ENCODE measurements at regions not wholly inside any gene's neighbourhood (a gene's known extent, or its start where the extent isn't known, plus 50 kb on each side); places are given as distances from the start of the nearest gene placed in this dataset.

GRCh38 chr17:71033336-71033735, 864.0 kb downstream of the KCNJ2 start:
- no peak for DNase-seq
- Histone ChIP-seq H3K27ac (no peak overlapping the region), H3K9me2 (ENCODE audit: insufficient read depth) (no peaks in the 10 kb centered on the region), H3K4me2 (no peak overlapping the region), H4K20me1 (ENCODE audit: insufficient read depth) (no peaks in the 10 kb centered on the region), H2AFZ (no peak overlapping the region), H3K36me3 (ENCODE audit: low read depth) (no peaks in the 10 kb centered on the region), H3K9me3 (ENCODE audit: insufficient read depth, low read depth) (peaks cover 4% of the 10 kb centered on the region), H3K27me3 (ENCODE audit: insufficient read depth, low read depth) (no peaks in the 10 kb centered on the region), H3K4me3 (no peak overlapping the region), H3F3A (ENCODE audit: insufficient read depth, low read depth) (no peaks in the 10 kb centered on the region), H3K79me2 (ENCODE audit: low read depth) (no peaks in the 10 kb centered on the region), H3K4me1 (replicated peaks; ENCODE audit: insufficient read depth) (no peaks in the 10 kb centered on the region)
- BruUV-seq (replicated peaks) = no TSS peak
- POLR2A ChIA-PET (ENCODE audit: unreplicated experiment) = no interaction called here
- CTCF ChIA-PET = no interaction called here
- intact Hi-C loops (cut with micrococcal nuclease; ENCODE audit: unreplicated experiment) = no loop called here
- TF ChIP-seq EZH2 (IDR thresholded peaks at IDR 0.05; ENCODE audit: low read depth) (no peak), CTCF (conservative IDR thresholded peaks at IDR 0.05) (no peak)

- Histone ChIP-seq H3K9me2 (ENCODE audit: insufficient read depth) (no peaks in the 10 kb centered on the region), H3K4me2 (no peak overlapping the region), H3K79me2 (ENCODE audit: low read depth) (no peaks in the 10 kb centered on the region), H3K4me3 (no peak overlapping the region), H3K4me1 (replicated peaks; ENCODE audit: insufficient read depth) (no peaks in the 10 kb centered on the region), H3K36me3 (ENCODE audit: low read depth) (no peaks in the 10 kb centered on the region), H2AFZ (no peak overlapping the region), H3K27me3 (ENCODE audit: insufficient read depth, low read depth) (no peaks in the 10 kb centered on the region), H3F3A (ENCODE audit: insufficient read depth, low read depth) (no peaks in the 10 kb centered on the region), H3K9me3 (ENCODE audit: insufficient read depth, low read depth) (peaks cover 4% of the 10 kb centered on the region), H4K20me1 (ENCODE audit: insufficient read depth) (no peaks in the 10 kb centered on the region), H3K27ac (no peak overlapping the region)
- ChIA-PET CTCF (no interaction called here), POLR2A (ENCODE audit: unreplicated experiment) (no interaction called here)
- no peak for DNase-seq
- TF ChIP-seq EZH2 (IDR thresholded peaks at IDR 0.05; ENCODE audit: low read depth) (no peak), CTCF (conservative IDR thresholded peaks at IDR 0.05) (no peak)
- no TSS peak for BruUV-seq (replicated peaks)
- intact Hi-C loops (cut with micrococcal nuclease; ENCODE audit: unreplicated experiment) = no loop called here
Observed at GRCh38 chr17:71035226-71035625, 865.9 kb downstream of the KCNJ2 start.

- Histone ChIP-seq H3K9me2 (ENCODE audit: insufficient read depth) (no peaks in the 10 kb centered on the region), H3F3A (ENCODE audit: insufficient read depth, low read depth) (no peaks in the 10 kb centered on the region), H3K27me3 (ENCODE audit: insufficient read depth, low read depth) (no peaks in the 10 kb centered on the region), H3K4me1 (replicated peaks; ENCODE audit: insufficient read depth) (no peaks in the 10 kb centered on the region), H2AFZ (no peak overlapping the region), H3K36me3 (ENCODE audit: low read depth) (no peaks in the 10 kb centered on the region), H4K20me1 (ENCODE audit: insufficient read depth) (no peaks in the 10 kb centered on the region), H3K9me3 (ENCODE audit: insufficient read depth, low read depth) (peaks cover 4% of the 10 kb centered on the region), H3K27ac (no peak overlapping the region), H3K4me3 (no peak overlapping the region), H3K4me2 (no peak overlapping the region), H3K79me2 (ENCODE audit: low read depth) (no peaks in the 10 kb centered on the region)
- no TSS peak for BruUV-seq (replicated peaks)
- no peak for TF ChIP-seq CTCF (conservative IDR thresholded peaks at IDR 0.05)
- no peak for TF ChIP-seq EZH2 (IDR thresholded peaks at IDR 0.05; ENCODE audit: low read depth)
- DNase-seq = no peak
- POLR2A ChIA-PET (ENCODE audit: unreplicated experiment) = no interaction called here
- intact Hi-C loops (cut with micrococcal nuclease; ENCODE audit: unreplicated experiment) = no loop called here
- CTCF ChIA-PET = no interaction called here
Observed at GRCh38 chr17:71037386-71037785, 868.1 kb downstream of the KCNJ2 start.

Measured in PC-9 (cell line).